Suprapubic skin (tissue), 4 donors: ENCODE measurements at regions not wholly inside any gene's neighbourhood (a gene's known extent, or its start where the extent isn't known, plus 50 kb on each side); places are given as distances from the start of the nearest gene placed in this dataset.

ENCODE experiments used
- DNase-seq, 2 donors: peaks; one replicate each; pipeline ENCODE4 v3.0.0-alpha.2; 2019; ENCODE audit warnings: low spot score in 2 of 2
- H3K27ac ChIP-seq: fragments of 200-600 bp; sonication (generic); one replicate; pipeline ENCODE4 v1.5.1; 2019
- H3K27me3 ChIP-seq: fragments of 200-600 bp; sonication (generic); one replicate; pipeline ENCODE4 v1.5.1; 2019
- H3K36me3 ChIP-seq: fragments of 200-600 bp; sonication (generic); one replicate; pipeline ENCODE4 v1.5.1; 2019
- H3K4me1 ChIP-seq: fragments of 200-600 bp; sonication (generic); one replicate; pipeline ENCODE4 v1.5.1; 2019
- H3K4me3 ChIP-seq: fragments of 200-600 bp; sonication (generic); one replicate; pipeline ENCODE4 v1.5.1; 2019; ENCODE audit warnings: mild to moderate bottlenecking
- H3K9me3 ChIP-seq: fragments of 200-600 bp; sonication (generic); one replicate; pipeline ENCODE4 v1.5.1; 2019
- CTCF ChIP-seq, 2 donors: fragments of 200-600 bp in 1 of 2; fragments of 450-650 bp in 1 of 2; sonication (generic) in 1 of 2; IDR thresholded peaks; one replicate each; pipeline ENCODE4 v1.5.1; 2016 to 2019; ENCODE audit warnings: antibody characterized with exemption in 2 of 2, mild to moderate bottlenecking in 1 of 2, moderate library complexity in 1 of 2
- EP300 ChIP-seq: sonication (generic); formaldehyde crosslinking; IDR thresholded peaks from one replicate; pipeline ENCODE4 v1.6.1; 2017; ENCODE audit warnings: antibody characterized with exemption
- POLR2A ChIP-seq, 2 donors: fragments of 450-650 bp; IDR thresholded peaks; one replicate each; pipeline ENCODE4 v1.6.1; 2017; ENCODE audit warnings: antibody characterized with exemption in 2 of 2, mild to moderate bottlenecking in 2 of 2, moderate library complexity in 2 of 2
- POLR2AphosphoS5 ChIP-seq, 3 donors: sonication (generic); formaldehyde crosslinking; IDR thresholded peaks; one replicate each; pipeline ENCODE4 v1.6.1; 2017; ENCODE audit warnings: antibody characterized with exemption in 3 of 3
- WGBS: methylation state at CpG from one replicate; pipeline ENCODE4 v1.1.5; 2018; 5-methylcytosine and 5-hydroxymethylcytosine counted together

GRCh38 chr1:90807329-90807728, 90.2 kb upstream of the BARHL2 start:
- no peak for TF ChIP-seq EP300
- TF ChIP-seq POLR2A (IDR thresholded peaks at IDR 0.05), result no peak
- no peak for TF ChIP-seq POLR2AphosphoS5 (IDR thresholded peaks at IDR 0.05)
- TF ChIP-seq CTCF (IDR thresholded peaks at IDR 0.05), result no peak
- H3K4me1 ChIP-seq, result no peaks in the 10 kb centered on the region
- H3K36me3 ChIP-seq, result no peaks in the 10 kb centered on the region
- H3K9me3 ChIP-seq, result no peaks in the 10 kb centered on the region
- no peak overlapping the region for H3K27ac ChIP-seq
- no peaks in the 10 kb centered on the region for H3K27me3 ChIP-seq
- no peak for DNase-seq
- H3K4me3 ChIP-seq, result no peak overlapping the region

- no peaks in the 10 kb centered on the region for H3K4me1 ChIP-seq
- WGBS, result 74% methylated on average over 1 of the region's 1 CpG
- peaks cover 7% of the 10 kb centered on the region for H3K27me3 ChIP-seq
- TF ChIP-seq EP300 (no peak), POLR2A (IDR thresholded peaks at IDR 0.05) (no peak), POLR2AphosphoS5 (IDR thresholded peaks at IDR 0.05) (no peak), CTCF (IDR thresholded peaks at IDR 0.05) (no peak)
- H3K4me3 ChIP-seq, result no peak overlapping the region
- no peaks in the 10 kb centered on the region for H3K9me3 ChIP-seq
- H3K27ac ChIP-seq, result no peak overlapping the region
- DNase-seq, result no peak
- H3K36me3 ChIP-seq, result no peaks in the 10 kb centered on the region
Measured at GRCh38 chr1:90802622-90803021, 85.5 kb upstream of the BARHL2 start.

- H3K9me3 ChIP-seq, result no peaks in the 10 kb centered on the region
- DNase-seq, result no peak
- no peaks in the 10 kb centered on the region for H3K36me3 ChIP-seq
- no peak overlapping the region for H3K27ac ChIP-seq
- 54% methylated on average over 6 of the region's 6 CpGs for WGBS
- TF ChIP-seq CTCF (IDR thresholded peaks at IDR 0.05) (no peak), EP300 (no peak), POLR2A (IDR thresholded peaks at IDR 0.05) (no peak), POLR2AphosphoS5 (IDR thresholded peaks at IDR 0.05) (no peak)
- H3K27me3 ChIP-seq, result peaks cover 7% of the 10 kb centered on the region
- no peaks in the 10 kb centered on the region for H3K4me1 ChIP-seq
- H3K4me3 ChIP-seq, result no peak overlapping the region
Measured at GRCh38 chr1:90800012-90800717, 83.1 kb upstream of the BARHL2 start.

GRCh38 chr1:90799326-90799725, 82.2 kb upstream of the BARHL2 start:
- Histone ChIP-seq H3K27ac (no peak overlapping the region), H3K9me3 (no peaks in the 10 kb centered on the region), H3K27me3 (peaks cover 7% of the 10 kb centered on the region), H3K36me3 (no peaks in the 10 kb centered on the region), H3K4me3 (no peak overlapping the region), H3K4me1 (no peaks in the 10 kb centered on the region)
- DNase-seq, result no peak
- no peak for TF ChIP-seq POLR2AphosphoS5 (IDR thresholded peaks at IDR 0.05)
- no peak for TF ChIP-seq EP300
- no peak for TF ChIP-seq POLR2A (IDR thresholded peaks at IDR 0.05)
- no peak for TF ChIP-seq CTCF (IDR thresholded peaks at IDR 0.05)
- 87% methylated on average over 8 of the region's 8 CpGs for WGBS

- DNase-seq, result no peak
- H3K27ac ChIP-seq, result no peak overlapping the region
- H3K9me3 ChIP-seq, result no peaks in the 10 kb centered on the region
- 69% methylated on average over 2 of the region's 2 CpGs for WGBS
- TF ChIP-seq POLR2AphosphoS5 (IDR thresholded peaks at IDR 0.05), result no peak
- TF ChIP-seq POLR2A (IDR thresholded peaks at IDR 0.05), result no peak
- no peak for TF ChIP-seq CTCF (IDR thresholded peaks at IDR 0.05)
- H3K4me1 ChIP-seq, result no peaks in the 10 kb centered on the region
- H3K36me3 ChIP-seq, result no peaks in the 10 kb centered on the region
- peaks cover 7% of the 10 kb centered on the region for H3K27me3 ChIP-seq
- no peak overlapping the region for H3K4me3 ChIP-seq
Measured at GRCh38 chr1:90798883-90799282, 81.8 kb upstream of the BARHL2 start.
